Osteoblast (primary cell): ENCODE measurements at regions not wholly inside any gene's neighbourhood (a gene's known extent, or its start where the extent isn't known, plus 50 kb on each side); places are given as distances from the start of the nearest gene placed in this dataset.
A peak's percentile ranks its signal among the peaks of the same experiment; 100 is the strongest.

Experiments
- DNase-seq: peaks from one replicate; pipeline ENCODE4 v3.0.0; 2011; ENCODE audit warnings: low spot score, mixed read lengths; ENCODE audit not compliant: insufficient read length; ENCODE audit errors: missing footprints
- H2AFZ ChIP-seq: 2 replicates; pipeline ENCODE4 v1.6.0; 2011; ENCODE audit warnings: mild to moderate bottlenecking, low read length
- H3K27ac ChIP-seq: 2 replicates; pipeline ENCODE4 v1.5.1; 2011; ENCODE audit warnings: mild to moderate bottlenecking, low read depth, low read length, moderate library complexity
- H3K27me3 ChIP-seq: 2 replicates; pipeline ENCODE4 v1.6.0; 2012; ENCODE audit warnings: mild to moderate bottlenecking, control low read depth, inconsistent platforms, low read length, moderate library complexity; ENCODE audit not compliant: insufficient read depth
- H3K36me3 ChIP-seq: 2 replicates; pipeline ENCODE4 v1.5.1; 2011; ENCODE audit warnings: mild to moderate bottlenecking, low read length, control low read depth, moderate library complexity; ENCODE audit not compliant: insufficient read depth
- H3K4me1 ChIP-seq: 2 replicates; pipeline ENCODE4 v1.5.1; 2011; ENCODE audit warnings: mild to moderate bottlenecking, low read length, control low read depth, moderate library complexity; ENCODE audit not compliant: insufficient read depth
- H3K4me2 ChIP-seq: 2 replicates; pipeline ENCODE4 v1.6.0; 2011; ENCODE audit warnings: mild to moderate bottlenecking, low read length; ENCODE audit not compliant: insufficient read depth
- H3K4me3 ChIP-seq: fragments of 200-600 bp; sonication (generic); 3 replicates; pipeline ENCODE4 v1.5.1; 2012; ENCODE audit warnings: mild to moderate bottlenecking, low read length, inconsistent platforms; ENCODE audit not compliant: insufficient read depth
- H3K79me2 ChIP-seq: 2 replicates; pipeline ENCODE4 v1.6.0; 2012; ENCODE audit warnings: mild to moderate bottlenecking, low read length, control low read depth, inconsistent platforms; ENCODE audit not compliant: insufficient read depth
- H3K9me3 ChIP-seq: 2 replicates; pipeline ENCODE4 v1.5.1; 2011; ENCODE audit warnings: low read depth, low read length, control low read depth
- H4K20me1 ChIP-seq: 2 replicates; pipeline ENCODE4 v1.6.0; 2012; ENCODE audit warnings: mild to moderate bottlenecking, low read length, control low read depth; ENCODE audit not compliant: insufficient read depth
- CTCF ChIP-seq: IDR thresholded peaks from 2 replicates; pipeline ENCODE4 v1.5.1; 2011; ENCODE audit warnings: mild to moderate bottlenecking, low read depth, low read length, moderate library complexity; ENCODE audit errors: extremely low read depth

- Histone ChIP-seq H3K4me1 (no peaks in the 10 kb centered on the region), H3K9me3 (no peaks in the 10 kb centered on the region), H4K20me1 (no peaks in the 10 kb centered on the region), H3K36me3 (no peaks in the 10 kb centered on the region), H3K4me2 (no peak overlapping the region), H3K4me3 (no peak overlapping the region), H3K79me2 (no peaks in the 10 kb centered on the region), H2AFZ (no peak overlapping the region), H3K27me3 (no peaks in the 10 kb centered on the region), H3K27ac (no peak overlapping the region)
- no peak for TF ChIP-seq CTCF
- DNase-seq = no peak
Observed at GRCh38 chr16:65940711-65941110, 425.8 kb upstream of the CDH5 start.

- no peak overlapping the region for H2AFZ ChIP-seq
Observed at GRCh38 chr16:65938083-65938482, 428.4 kb upstream of the CDH5 start.

GRCh38 chr16:65937455-65937854 lies 429.0 kb upstream of the CDH5 start:
- no peak for TF ChIP-seq CTCF
- H4K20me1 ChIP-seq = no peaks in the 10 kb centered on the region

More at GRCh38 chr16:65938083-65938482, 428.4 kb upstream of the CDH5 start:
- H3K4me3 ChIP-seq = no peak overlapping the region
- H4K20me1 ChIP-seq = no peaks in the 10 kb centered on the region
- no peaks in the 10 kb centered on the region for H3K79me2 ChIP-seq
- no peak overlapping the region for H3K4me2 ChIP-seq
- H3K9me3 ChIP-seq = no peaks in the 10 kb centered on the region
- no peak for TF ChIP-seq CTCF
- no peak for DNase-seq
- H3K4me1 ChIP-seq = no peaks in the 10 kb centered on the region
- H3K27ac ChIP-seq = no peak overlapping the region
- H3K27me3 ChIP-seq = no peaks in the 10 kb centered on the region
- H3K36me3 ChIP-seq = no peaks in the 10 kb centered on the region

GRCh38 chr16:65936096-65936495 lies 430.4 kb upstream of the CDH5 start:
- TF ChIP-seq CTCF = no peak
- H3K27me3 ChIP-seq = no peaks in the 10 kb centered on the region
- no peak overlapping the region for H3K4me2 ChIP-seq
- H2AFZ ChIP-seq = no peak overlapping the region
- no peaks in the 10 kb centered on the region for H3K4me1 ChIP-seq
- no peaks in the 10 kb centered on the region for H4K20me1 ChIP-seq
- no peaks in the 10 kb centered on the region for H3K36me3 ChIP-seq
- H3K27ac ChIP-seq = no peak overlapping the region
- peak; percentile 86 for DNase-seq
- H3K79me2 ChIP-seq = no peaks in the 10 kb centered on the region
- H3K9me3 ChIP-seq = no peaks in the 10 kb centered on the region
- H3K4me3 ChIP-seq = no peak overlapping the region

More at GRCh38 chr16:65937455-65937854, 429.0 kb upstream of the CDH5 start:
- no peak overlapping the region for H3K27ac ChIP-seq
- DNase-seq = no peak
- no peaks in the 10 kb centered on the region for H3K27me3 ChIP-seq
- H2AFZ ChIP-seq = no peak overlapping the region
- H3K9me3 ChIP-seq = no peaks in the 10 kb centered on the region
- no peaks in the 10 kb centered on the region for H3K4me1 ChIP-seq
- H3K4me3 ChIP-seq = no peak overlapping the region
- H3K79me2 ChIP-seq = no peaks in the 10 kb centered on the region
- H3K4me2 ChIP-seq = no peak overlapping the region
- no peaks in the 10 kb centered on the region for H3K36me3 ChIP-seq
